Breast epithelium (tissue), 3 donors: ENCODE measurements at regions not wholly inside any gene's neighbourhood (a gene's known extent, or its start where the extent isn't known, plus 50 kb on each side); places are given as distances from the start of the nearest gene placed in this dataset.

Experiments used
- POLR2A ChIP-seq: fragments of 450-650 bp; IDR thresholded peaks from one replicate; pipeline ENCODE4 v1.6.1; 2016; ENCODE audit warnings: antibody characterized with exemption, mild to moderate bottlenecking, moderate library complexity
- TF ChIP-seq, protein P1 (sequence below), 3 donors: fragments of 450-650 bp; IDR thresholded peaks; one replicate each; pipeline ENCODE4 v1.5.1; 2016 to 2017; ENCODE audit warnings: antibody characterized with exemption in 3 of 3, mild to moderate bottlenecking in 3 of 3, moderate library complexity in 3 of 3

DNA sequence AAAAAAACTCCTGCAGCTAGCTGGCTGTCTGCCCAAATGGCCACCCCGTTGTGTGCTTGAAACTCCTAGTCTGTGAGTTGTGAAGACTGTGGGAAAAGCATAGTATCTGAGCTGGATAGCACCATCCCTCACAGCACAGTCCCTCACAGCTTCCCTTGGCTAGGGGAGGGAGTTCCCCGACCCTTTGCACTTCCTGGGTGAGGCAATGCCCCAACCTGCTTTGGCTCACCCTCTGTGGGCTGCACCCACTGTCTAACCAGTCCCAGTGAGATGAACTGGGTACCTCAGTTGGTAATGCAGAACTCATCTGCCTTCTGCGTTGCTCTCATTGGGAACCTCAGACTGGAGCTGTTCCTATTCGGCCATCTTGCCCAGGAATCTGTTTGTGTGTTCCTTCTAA lies 260.6 kb upstream of the STXBP5 start:
- TF ChIP-seq, protein P1, sequence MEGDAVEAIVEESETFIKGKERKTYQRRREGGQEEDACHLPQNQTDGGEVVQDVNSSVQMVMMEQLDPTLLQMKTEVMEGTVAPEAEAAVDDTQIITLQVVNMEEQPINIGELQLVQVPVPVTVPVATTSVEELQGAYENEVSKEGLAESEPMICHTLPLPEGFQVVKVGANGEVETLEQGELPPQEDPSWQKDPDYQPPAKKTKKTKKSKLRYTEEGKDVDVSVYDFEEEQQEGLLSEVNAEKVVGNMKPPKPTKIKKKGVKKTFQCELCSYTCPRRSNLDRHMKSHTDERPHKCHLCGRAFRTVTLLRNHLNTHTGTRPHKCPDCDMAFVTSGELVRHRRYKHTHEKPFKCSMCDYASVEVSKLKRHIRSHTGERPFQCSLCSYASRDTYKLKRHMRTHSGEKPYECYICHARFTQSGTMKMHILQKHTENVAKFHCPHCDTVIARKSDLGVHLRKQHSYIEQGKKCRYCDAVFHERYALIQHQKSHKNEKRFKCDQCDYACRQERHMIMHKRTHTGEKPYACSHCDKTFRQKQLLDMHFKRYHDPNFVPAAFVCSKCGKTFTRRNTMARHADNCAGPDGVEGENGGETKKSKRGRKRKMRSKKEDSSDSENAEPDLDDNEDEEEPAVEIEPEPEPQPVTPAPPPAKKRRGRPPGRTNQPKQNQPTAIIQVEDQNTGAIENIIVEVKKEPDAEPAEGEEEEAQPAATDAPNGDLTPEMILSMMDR (IDR thresholded peaks at IDR 0.05): no peak
- TF ChIP-seq POLR2A: no peak
